ENCODE measurements at regions not wholly inside any gene's neighbourhood (a gene's known extent, or its start where the extent isn't known, plus 50 kb on each side); places are given as distances from the start of the nearest gene placed in this dataset.

DNA sequence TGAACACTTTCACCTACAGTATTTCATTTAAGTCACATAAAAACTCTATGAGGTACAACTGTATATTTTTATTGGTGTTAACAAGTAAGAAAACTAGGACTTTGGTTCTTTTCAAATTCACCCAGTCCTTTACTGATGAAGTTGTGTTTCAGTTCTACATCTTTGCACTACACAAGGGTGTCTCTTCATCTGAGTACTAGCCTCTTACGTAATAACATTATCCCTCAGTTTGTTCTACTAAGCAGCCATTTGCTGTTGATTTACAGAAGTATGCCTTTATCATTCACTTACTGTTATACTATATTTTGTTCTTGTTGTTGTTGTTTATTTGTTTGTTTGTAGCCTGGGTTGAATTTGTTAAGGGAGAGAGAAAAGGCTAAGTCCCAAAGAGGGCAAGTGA, 311.9 kb downstream of the PLOD2 start:
- H2AFZ ChIP-seq, result no peak overlapping the region
- H3K27me3 ChIP-seq (ENCODE audit: insufficient read depth, low read depth), result no peaks in the 10 kb centered on the region
- H3K4me3 ChIP-seq, result no peak overlapping the region
- no peaks in the 10 kb centered on the region for H3K36me3 ChIP-seq (ENCODE audit: low read depth)
- no peaks in the 10 kb centered on the region for H3K79me2 ChIP-seq (ENCODE audit: low read depth)
- POLR2A ChIA-PET (ENCODE audit: unreplicated experiment), result no interaction called here
- H3F3A ChIP-seq (ENCODE audit: insufficient read depth, low read depth), result no peaks in the 10 kb centered on the region
- H3K4me2 ChIP-seq, result no peak overlapping the region
- no peaks in the 10 kb centered on the region for H3K4me1 ChIP-seq (replicated peaks; ENCODE audit: insufficient read depth)
- H4K20me1 ChIP-seq (ENCODE audit: insufficient read depth), result no peaks in the 10 kb centered on the region
- TF ChIP-seq EZH2 (IDR thresholded peaks at IDR 0.05; ENCODE audit: low read depth) (no peak), CTCF (conservative IDR thresholded peaks at IDR 0.05) (no peak)
- BruUV-seq (replicated peaks), result no TSS peak
- no peaks in the 10 kb centered on the region for H3K9me2 ChIP-seq (ENCODE audit: insufficient read depth)
- H3K9me3 ChIP-seq (ENCODE audit: insufficient read depth, low read depth), result no peaks in the 10 kb centered on the region
- no peak for DNase-seq
- intact Hi-C loops (cut with micrococcal nuclease; ENCODE audit: unreplicated experiment), result no loop called here
- CTCF ChIA-PET, result no interaction called here
- H3K27ac ChIP-seq, result no peak overlapping the region

GRCh38 chr3:145854499-145854898, 306.5 kb downstream of the PLOD2 start:
- TF ChIP-seq CTCF (conservative IDR thresholded peaks at IDR 0.05) (no peak), EZH2 (IDR thresholded peaks at IDR 0.05; ENCODE audit: low read depth) (no peak)
- ChIA-PET CTCF (no interaction called here), POLR2A (ENCODE audit: unreplicated experiment) (no interaction called here)
- no peaks in the 10 kb centered on the region for H3F3A ChIP-seq (ENCODE audit: insufficient read depth, low read depth)
- no peaks in the 10 kb centered on the region for H3K9me2 ChIP-seq (ENCODE audit: insufficient read depth)
- BruUV-seq (replicated peaks), result no TSS peak
- no peaks in the 10 kb centered on the region for H3K4me1 ChIP-seq (replicated peaks; ENCODE audit: insufficient read depth)
- intact Hi-C loops (cut with micrococcal nuclease; ENCODE audit: unreplicated experiment), result no loop called here
- H4K20me1 ChIP-seq (ENCODE audit: insufficient read depth), result no peaks in the 10 kb centered on the region
- H3K27me3 ChIP-seq (ENCODE audit: insufficient read depth, low read depth), result no peaks in the 10 kb centered on the region
- H3K27ac ChIP-seq, result no peak overlapping the region
- no peak overlapping the region for H2AFZ ChIP-seq
- H3K79me2 ChIP-seq (ENCODE audit: low read depth), result no peaks in the 10 kb centered on the region
- no peaks in the 10 kb centered on the region for H3K36me3 ChIP-seq (ENCODE audit: low read depth)
- no peak overlapping the region for H3K4me3 ChIP-seq
- no peaks in the 10 kb centered on the region for H3K9me3 ChIP-seq (ENCODE audit: insufficient read depth, low read depth)
- no peak overlapping the region for H3K4me2 ChIP-seq
- DNase-seq, result peak in 1 of 2 experiments; percentile 37

DNA sequence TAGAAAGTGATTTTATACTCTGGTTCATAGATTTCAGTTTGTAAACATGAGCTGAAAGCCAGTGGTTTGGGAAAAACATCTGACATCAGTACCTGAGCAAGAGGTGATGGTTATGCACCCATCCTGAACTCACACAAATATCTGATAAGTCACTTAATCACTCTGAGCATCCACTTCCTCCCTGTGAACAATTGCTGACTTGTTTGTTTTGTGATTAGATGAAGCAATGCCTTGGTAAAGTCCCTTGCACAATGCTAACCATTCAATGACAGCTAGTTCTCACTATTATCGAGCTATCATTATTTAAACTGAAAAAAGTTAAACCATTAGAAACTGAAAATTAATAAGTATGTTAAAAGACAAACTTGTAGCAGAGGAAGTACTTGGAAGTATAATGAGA, 303.0 kb downstream of the PLOD2 start:
- H3K4me2 ChIP-seq, result no peak overlapping the region
- CTCF ChIA-PET, result no interaction called here
- DNase-seq, result peak in 1 of 2 experiments; percentile 49
- no peaks in the 10 kb centered on the region for H3K79me2 ChIP-seq (ENCODE audit: low read depth)
- no peak for TF ChIP-seq CTCF (conservative IDR thresholded peaks at IDR 0.05)
- TF ChIP-seq EZH2 (IDR thresholded peaks at IDR 0.05; ENCODE audit: low read depth), result no peak
- no peak overlapping the region for H3K27ac ChIP-seq
- POLR2A ChIA-PET (ENCODE audit: unreplicated experiment), result no interaction called here
- H3K9me3 ChIP-seq (ENCODE audit: insufficient read depth, low read depth), result no peaks in the 10 kb centered on the region
- no peaks in the 10 kb centered on the region for H3K36me3 ChIP-seq (ENCODE audit: low read depth)
- intact Hi-C loops (cut with micrococcal nuclease; ENCODE audit: unreplicated experiment), result no loop called here
- no peak overlapping the region for H2AFZ ChIP-seq
- BruUV-seq (replicated peaks), result no TSS peak
- no peaks in the 10 kb centered on the region for H3K9me2 ChIP-seq (ENCODE audit: insufficient read depth)
- no peaks in the 10 kb centered on the region for H3K27me3 ChIP-seq (ENCODE audit: insufficient read depth, low read depth)
- no peaks in the 10 kb centered on the region for H3F3A ChIP-seq (ENCODE audit: insufficient read depth, low read depth)
- H4K20me1 ChIP-seq (ENCODE audit: insufficient read depth), result no peaks in the 10 kb centered on the region
- no peak overlapping the region for H3K4me3 ChIP-seq
- no peaks in the 10 kb centered on the region for H3K4me1 ChIP-seq (replicated peaks; ENCODE audit: insufficient read depth)

All from PC-9 (cell line).